ENCODE measurements at regions not wholly inside any gene's neighbourhood (a gene's known extent, or its start where the extent isn't known, plus 50 kb on each side); places are given as distances from the start of the nearest gene placed in this dataset.
"Not testable (repeated sequence)": the region's sequence is repeated elsewhere in the genome, so short reads cannot be mapped to it uniquely, and the experiment has no call there.

DNA sequence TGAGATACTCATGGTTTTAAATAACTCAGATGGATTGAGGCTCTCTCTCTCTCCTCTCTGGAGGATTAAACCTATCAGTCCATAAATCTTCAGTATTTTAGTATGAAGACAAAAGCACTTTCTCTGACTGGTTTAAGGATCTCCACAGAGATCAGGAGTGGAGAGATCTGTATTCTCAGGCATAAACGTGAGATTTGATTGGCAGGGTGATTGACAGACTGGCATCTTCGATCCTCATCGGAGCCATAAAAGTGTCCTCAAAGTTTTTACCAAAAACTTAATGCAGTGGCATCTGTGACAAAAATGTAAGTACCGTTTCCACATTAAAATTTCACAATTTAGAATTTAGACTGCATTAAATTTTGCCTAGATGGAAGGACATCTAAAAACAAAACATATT lies 870.1 kb downstream of the KCNJ2 start:
- DNase-seq = no peak

DNA sequence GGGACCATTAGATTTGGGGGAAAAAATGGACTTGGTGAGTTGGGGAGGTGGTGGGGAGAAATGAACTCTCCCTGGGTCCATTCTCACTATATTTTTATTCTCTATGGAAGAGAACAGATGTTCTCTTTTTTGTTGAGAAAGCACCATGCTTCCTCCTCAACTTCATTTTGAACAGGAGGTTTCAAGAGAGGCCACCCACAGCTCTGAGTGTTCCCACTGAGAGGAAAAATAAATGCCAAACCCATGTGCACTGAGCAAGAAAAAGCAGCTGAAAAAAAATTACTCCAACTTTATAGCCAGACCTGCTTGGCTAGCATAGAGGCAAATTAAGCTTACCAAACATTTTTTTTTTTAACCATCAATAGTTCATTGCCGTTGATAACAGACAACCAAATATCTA lies 883.6 kb downstream of the KCNJ2 start:
- no peak for DNase-seq

DNA sequence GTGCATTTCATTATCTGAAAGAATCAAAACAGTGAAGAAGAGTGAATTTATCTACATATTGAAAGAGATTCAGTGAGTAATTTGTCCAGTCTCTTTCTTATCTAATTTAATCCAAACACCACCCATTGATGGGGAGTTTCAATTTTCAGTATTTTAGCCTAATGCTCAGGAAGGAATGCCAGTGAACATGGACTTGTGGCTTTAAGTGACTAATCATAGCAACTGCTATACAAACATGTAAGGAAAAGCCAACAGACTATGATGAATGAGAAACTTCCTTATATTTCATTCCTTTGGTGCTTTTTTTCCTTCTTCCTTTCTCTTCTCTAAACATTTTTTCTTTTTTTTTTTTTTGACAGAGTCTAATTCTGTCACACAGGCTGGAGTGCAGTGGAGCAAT lies 885.8 kb downstream of the KCNJ2 start:
- no peak for DNase-seq

DNA sequence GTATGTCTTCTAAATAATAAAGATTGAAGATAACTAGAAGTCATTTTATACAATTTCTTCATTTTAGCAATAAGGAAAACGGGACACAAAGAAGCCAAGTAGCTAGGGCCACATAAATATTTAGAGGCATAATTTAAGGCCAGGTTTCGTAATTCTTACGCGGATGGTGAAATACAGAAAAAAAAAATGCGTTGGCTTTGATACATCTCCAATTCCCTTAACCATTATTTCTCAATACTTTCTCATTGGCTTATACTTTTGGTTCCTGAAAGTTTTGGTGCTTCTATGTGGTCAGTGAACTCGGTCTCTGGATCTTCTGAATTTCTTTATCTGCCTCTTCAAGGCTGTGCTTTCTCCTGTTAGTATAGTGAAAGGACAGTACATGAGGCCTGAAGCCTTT lies 888.1 kb downstream of the KCNJ2 start:
- no peak for DNase-seq

DNA sequence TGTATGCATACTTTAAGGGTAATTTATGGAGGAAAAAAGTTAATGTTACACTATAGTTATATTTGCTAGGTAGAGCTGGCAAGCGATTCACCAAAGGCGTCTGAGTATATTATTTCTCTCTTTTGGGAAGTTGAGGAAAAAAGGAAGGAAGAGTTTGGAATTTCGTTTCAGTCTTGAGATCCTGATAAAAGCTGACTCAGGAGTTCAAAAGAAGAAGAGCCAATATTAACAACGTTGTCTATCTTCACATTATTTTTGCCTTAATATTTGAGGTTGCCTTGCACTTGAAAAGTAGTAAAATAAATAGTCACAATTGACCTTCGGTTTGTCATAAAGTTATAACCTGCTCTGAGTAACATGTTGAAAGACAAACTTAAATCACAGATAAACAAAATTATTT lies 888.6 kb downstream of the KCNJ2 start:
- no peak for DNase-seq

DNA sequence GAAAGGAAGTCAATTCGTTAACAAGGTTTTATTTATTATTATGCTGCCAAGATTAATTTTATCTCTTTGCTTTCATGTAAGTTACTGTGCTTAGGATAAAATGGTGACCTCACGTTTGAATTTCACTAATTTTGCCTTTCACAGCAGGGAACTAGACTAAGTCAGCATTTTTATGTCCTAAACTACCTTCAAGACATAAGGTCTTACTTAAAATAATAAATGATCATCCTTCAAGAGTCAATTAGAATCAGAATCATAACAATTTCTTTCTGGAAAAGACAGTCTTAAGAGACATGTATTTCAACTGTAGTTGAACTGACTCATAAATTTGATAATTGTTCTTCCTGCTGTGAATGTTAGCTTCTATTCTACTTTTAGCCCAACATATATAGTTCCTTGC lies 893.8 kb downstream of the KCNJ2 start:
- no peak for DNase-seq

DNA sequence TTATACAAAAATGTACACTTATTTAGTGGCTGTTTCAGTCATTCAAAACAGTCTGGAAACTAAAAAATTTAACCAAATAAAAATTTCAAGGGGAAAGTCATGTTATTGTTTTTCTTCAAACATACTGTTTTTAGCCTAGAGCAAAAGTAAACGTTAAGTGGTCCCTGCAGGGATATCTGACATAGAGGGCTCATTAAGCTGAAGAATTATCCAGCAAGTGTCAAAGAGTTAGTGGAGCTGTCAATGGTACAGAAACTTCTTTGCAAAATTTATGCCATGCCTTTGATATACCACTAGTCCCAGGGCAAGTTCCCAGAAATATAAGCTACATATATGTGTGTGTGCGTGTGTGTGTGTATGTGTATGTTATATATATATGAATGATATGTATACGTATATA lies 894.2 kb downstream of the KCNJ2 start:
- DNase-seq = no peak

DNA sequence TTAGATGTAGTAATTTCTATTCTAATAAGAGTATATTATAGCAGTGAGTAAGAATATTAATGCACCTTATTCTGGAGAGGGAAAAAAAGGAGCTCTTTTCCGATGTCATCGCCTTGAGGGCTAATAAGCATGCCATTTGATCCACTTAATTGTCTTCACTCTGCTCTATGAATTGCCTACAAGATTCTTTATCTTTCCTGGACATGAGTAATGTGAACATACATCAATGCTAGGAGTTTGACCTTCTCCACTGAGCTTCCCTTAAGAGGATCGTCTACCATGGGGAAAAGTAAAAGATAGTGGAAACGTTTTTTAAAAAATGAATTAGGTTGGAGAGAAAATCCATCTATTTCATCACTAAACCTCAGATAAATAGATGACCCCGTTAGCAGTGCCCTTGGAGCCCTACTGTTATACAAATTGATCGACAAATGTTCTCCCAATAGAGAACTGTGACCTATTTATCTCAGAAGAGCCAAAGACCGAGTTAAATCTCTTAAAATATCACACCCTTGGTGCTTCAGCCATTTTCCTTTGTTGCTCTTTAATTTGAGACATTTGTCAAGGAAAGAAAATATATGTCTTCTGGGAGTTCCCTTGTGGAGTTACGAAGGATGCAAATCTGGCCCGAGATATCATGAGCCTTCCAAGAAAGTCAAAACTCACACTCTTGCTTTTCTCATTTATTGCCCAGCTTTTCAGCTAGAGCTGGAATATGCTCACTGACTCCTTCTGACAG lies 898.5 kb downstream of the KCNJ2 start:
- no peak for DNase-seq

DNA sequence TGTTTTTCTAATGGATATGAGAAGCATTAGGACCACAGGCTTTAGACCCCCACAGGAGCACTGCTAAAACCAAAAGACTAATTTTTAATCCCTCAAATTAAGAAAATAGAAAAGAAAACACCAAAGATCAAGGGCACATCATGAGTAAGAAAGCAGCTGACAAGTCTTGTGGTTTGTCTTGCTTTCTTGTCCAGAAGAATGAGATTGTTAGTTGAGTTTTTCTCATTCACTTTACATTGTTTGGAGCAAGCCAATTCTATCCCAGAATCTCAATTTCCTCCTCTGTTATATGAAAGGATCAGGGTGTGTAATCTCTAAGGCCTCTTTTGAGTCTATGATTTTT lies 899.0 kb downstream of the KCNJ2 start:
- DNase-seq = no peak

DNA sequence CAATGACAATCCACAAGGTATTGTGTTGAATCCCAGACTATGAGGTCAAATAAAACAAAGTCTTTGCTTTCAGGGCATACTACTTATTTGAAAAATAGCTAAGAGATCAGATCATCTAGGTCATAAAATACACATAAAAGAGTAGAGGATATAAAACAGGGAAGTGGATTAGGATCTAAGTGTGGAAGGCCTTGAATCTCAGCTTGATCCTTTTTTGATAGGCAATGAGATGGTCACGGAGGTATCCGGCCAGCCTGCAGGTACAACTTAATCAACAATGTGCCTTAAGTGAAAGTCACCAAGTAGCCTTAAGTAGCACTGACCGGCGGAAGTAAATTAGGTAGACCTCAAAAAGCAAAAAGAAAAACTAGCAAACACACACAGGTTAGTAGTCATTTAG lies 901.7 kb downstream of the KCNJ2 start:
- DNase-seq = no peak

DNA sequence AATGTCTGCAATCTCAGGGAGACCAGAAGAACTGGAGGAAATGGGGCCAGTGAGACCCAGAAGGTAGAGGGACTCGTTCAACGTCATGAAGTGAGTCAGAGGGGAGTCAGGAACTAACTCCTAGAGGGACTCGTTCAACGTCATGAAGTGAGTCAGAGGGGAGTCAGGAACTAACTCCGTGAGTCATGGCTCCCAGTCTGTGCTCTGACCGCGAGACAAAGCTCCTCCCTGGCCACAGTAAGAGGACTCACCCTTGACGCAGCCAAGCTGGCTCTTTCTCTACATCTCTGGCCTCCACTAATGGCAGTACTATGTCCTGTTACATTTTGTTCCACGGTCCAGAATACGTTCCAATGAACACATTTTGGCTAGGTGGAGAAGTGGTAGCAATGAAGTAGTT lies 902.5 kb downstream of the KCNJ2 start:
- no peak for DNase-seq

DNA sequence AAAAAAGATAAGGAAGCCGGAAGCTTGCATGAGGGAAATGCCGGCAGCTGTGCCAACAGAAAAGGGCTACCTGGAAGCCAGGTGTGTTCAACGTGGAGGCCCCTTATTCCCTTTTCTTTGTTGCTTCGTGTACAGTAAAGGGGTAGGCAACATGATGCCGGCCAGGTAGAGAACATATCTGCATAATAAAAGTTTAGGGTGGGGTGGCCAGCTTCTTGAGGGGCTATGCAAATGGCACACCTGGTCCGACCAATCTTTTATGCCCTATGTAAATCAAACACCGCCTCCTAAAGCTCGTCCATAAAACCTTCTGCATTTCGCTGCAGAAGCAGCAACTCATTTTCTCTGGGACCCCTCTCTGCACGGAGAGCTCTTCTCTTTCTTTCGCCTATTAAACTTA lies 911.6 kb downstream of the KCNJ2 start:
- DNase-seq = no peak

DNA sequence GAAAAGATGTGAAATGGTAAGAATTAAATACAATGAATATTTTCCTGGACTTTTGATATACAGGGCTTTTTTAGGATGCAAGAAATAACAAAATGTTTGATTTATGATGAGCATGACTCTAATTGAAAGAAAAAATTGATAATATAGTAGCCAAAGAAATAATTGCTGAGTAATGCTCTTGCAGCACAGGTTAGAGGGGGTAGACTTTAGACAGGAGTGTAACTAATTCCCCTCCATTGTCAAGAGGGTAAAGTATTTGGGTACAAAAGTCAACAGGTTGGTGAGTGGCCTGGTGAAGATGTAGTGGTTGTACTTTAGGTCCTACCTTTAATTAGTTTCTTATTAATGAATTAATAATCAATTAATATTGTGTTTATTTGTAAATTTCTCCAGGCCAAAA lies 912.3 kb downstream of the KCNJ2 start:
- no peak for DNase-seq

DNA sequence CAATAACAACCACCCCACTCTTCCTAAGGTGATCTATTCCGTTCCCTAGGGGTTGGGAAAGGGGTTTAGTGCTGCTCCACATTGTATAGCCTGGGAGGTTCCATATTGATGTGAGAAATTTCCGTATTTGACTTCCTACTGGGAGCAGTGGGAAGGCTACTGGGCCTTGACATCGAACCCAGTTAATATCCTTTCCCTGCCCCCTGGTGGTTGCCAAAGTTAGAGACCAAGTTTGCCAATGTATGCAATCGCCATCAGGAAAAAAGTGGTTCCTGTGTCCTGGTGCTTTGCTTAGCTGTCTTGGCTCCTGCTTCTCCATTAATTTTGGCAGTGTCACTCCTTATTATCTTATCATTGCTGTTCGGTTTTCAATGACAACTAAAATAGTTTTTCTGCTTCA lies 914.9 kb downstream of the KCNJ2 start:
- peak; percentile 2 for DNase-seq

DNA sequence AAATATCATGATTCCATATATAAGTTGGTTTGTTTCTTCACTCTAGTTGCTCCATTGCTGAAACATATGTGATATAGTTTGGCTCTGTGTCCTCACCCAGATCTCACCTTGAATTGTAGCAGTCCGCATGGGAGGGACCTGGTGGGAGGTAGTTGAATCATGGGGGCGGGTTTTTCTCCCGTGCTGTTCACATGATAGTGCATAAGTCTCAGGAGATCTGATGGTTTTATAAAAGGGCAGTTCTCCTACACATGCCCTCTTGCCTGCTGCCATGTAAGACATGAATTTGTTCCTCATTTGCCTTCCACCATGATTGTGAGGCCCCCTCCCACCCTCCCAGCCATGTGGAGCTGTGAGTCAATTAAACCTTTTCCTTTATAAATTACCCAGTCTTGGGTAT lies 915.5 kb downstream of the KCNJ2 start:
- DNase-seq = no peak

DNA sequence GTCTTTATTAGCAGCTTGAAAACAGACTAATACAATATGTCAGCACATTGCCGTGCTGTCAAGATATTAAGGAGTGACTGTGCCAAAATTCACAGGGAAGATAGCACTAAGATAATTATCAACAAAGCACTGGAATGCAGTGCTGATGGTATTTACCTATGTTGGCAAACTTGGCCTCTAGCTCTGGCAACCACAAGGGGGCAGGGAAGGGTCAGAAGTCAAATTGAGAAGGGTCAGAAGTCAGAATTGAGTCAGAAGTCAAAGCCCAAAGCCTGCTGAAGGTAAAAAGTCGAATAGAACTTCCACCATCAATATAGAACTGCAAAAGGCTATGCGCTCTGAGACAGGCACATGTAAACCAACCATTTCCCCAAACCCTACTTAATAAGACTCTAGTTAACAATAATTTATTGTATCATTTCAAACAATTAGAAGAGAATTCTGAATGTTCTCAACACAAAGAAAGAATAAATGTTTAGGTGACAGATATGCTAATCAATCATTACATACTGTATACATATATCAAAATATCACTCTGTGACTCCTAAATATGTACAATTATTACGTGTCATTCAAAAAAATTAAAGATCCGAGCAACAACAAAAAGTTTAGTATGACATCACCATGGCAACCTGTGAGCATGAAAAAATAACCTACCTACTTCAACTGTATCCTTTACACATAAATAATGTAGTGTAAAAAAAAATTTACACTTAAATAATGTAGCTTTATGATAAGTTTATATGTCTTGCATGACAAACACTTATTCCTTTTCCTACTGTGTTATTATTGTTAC lies 916.1 kb downstream of the KCNJ2 start:
- DNase-seq = no peak

DNA sequence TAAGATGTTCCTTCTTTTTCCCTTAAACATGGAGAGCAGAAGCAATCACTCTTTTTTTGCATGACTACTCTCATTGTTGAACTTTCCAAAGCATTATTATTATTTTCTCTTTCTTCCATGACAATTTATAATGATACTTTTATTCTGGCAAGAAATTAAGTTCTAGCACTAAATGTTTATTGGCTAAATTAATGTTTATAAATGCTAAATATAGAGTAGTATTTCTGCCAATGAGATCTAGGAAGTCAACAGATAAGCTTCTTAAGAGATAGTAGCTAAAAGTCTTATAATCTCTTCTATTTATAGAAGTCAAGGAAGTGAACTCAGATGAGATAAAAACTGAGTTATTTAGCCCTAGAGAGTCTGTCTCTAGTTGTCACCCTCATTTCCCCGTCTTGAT lies 920.1 kb downstream of the KCNJ2 start:
- no peak for DNase-seq

DNA sequence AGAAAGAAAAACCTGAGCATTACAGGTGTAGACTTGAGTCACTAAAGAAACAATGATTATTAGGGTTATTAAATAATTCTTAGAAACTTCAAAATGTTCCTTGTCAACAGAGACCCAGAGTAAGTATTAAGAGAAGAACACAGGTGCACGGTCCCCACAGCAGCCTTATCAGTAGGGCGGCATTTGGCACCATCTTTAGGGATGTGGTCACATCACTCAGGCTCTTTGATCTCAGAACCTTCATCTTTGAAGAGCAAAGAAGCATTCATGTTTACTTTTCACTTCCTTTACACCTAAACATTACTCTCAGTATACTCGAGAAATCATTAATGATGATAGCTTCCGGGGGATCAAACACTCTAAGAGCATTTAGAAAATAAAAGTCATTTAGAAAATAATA lies 928.7 kb downstream of the KCNJ2 start:
- DNase-seq = no peak

DNA sequence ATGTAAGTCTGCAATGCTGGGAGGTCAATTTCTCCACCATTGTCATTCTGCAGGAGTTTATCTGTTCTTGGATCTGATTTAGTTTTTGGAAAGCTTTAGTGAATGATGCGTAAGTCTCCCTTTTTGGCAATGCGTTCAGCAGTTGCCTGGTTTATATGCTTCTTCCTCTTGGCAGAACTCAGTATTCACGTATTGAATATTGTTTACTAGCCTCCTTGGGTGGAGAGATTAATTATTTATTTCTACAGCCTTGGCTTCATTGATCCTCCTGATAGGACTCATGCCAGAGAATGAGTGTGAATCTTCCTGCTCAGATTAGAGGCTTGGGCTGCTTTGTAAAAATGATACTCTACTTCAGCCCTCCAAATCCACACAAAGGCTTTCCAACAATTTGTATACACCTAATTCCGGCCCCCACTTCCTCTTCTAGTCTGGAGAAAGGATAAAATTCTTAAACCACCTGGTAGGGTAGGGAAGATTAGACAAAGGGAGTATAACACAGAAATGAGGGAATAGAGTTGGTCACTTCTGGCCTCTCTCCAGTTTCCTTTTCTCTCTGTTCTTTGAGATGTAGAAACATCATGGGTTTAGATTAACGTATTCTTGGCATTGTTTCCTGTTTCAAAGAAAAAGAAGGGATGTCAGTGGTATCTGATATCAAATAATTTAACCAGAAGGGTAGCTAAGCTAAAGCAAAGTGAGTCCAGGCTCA lies 929.8 kb downstream of the KCNJ2 start:
- DNase-seq = no peak

DNA sequence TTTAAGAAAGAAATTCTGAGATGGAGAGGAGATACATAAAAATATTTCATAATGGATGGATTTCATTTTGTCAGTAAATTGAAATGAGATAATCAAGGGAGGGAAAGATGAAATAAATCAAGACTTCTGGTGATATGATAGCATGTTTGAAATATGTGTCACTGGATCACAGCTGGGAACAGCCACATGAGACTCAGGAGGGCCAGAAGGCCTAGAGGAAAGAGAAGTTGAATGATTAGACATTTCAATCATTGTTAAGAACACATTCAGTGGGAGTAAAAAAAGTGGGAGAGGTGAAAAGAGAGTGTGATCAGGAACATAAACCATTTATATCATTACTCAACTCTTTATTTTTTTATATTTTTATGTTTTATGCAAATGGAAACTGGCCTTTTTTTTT lies 933.4 kb downstream of the KCNJ2 start:
- no peak for DNase-seq

DNA sequence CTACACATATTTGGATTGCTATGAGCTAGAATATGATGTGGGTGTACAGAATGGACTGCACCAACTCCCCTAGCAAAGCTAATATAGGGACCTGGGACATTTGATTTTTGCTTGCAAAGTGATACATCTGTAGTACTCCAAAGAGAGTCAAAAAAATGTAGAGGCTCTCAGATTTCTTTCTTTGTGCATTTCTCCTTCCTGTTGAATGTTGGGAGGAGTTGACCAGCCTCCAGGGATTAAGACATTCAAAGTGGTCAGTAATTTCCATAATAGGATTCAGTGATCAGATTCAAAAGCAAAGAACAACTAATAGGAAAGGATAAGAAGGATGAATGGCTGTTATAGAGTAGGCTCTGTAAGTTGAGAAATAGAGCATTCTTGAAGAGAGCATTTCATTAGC lies 934.9 kb downstream of the KCNJ2 start:
- DNase-seq = no peak

DNA sequence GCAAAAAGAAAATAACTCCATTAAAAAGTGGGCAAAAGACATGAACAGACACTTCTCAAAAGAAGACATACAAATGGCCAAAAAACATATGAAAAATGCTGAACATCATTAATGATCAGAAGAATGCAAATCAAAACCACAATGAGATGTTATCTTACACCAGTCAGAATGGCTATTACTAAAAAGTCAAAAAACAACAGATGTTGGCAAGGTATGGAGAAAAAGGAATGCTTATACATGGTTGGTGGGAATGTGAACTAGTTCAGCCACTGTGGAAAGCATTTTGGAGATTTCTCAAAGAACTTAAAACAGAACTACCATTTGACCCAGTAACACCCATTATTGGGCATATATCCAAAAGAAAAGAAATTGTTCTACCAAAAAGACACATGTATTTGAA lies 936.7 kb downstream of the KCNJ2 start:
- not testable (repeated sequence) for DNase-seq

DNA sequence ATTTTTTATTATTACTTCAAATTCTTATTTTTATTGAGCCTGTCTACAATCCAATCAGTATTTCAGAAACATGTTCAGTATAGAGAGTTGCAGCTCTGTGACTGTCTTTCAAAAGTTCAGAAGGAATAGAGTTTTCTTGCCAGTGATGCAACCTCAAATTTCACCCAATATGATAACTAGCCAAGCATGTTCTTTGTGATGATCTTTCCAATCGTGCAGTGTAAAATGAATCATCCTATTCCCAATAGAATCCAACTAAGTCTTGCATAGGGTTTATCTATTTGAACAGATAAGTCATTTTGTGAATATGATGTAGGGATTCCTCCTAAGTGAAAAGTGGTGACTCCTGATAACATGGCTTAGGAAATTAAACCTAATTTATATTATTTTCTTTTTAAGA lies 937.8 kb downstream of the KCNJ2 start:
- no peak for DNase-seq

DNA sequence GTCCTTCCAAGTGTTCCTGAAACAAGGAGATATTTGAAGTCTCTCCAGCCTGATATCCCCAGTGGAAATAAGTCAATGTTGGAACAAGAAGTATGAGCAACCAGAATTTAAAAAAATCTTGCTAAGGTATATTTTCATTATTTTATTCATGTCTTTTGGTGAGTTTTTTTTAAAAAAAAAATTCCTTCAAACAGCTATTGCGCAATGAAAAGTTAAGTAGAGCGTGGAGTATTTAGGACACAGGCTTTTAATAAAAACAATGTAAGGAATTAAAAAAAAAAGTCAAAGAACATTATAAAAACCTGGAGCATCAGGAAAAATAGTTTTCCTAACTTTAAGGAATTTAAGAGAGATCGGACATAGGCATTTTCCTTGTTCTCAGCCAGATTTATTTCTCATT lies 940.4 kb downstream of the KCNJ2 start:
- DNase-seq = no peak

Data from NCI-H2171 (cell line).